ENCODE measurements at regions not wholly inside any gene's neighbourhood (a gene's known extent, or its start where the extent isn't known, plus 50 kb on each side); places are given as distances from the start of the nearest gene placed in this dataset.

GRCh38 chr14:100674897-100675619, 51.6 kb upstream of the DLK1 start:
- no peak for DNase-seq

GRCh38 chr14:100675699-100676684, 50.7 kb upstream of the DLK1 start:
- no peak for DNase-seq
